Stomach (tissue), 4 donors: ENCODE measurements at regions not wholly inside any gene's neighbourhood (a gene's known extent, or its start where the extent isn't known, plus 50 kb on each side); places are given as distances from the start of the nearest gene placed in this dataset.
"Not testable (repeated sequence)": the region's sequence is repeated elsewhere in the genome, so short reads cannot be mapped to it uniquely, and the experiment has no call there.

ENCODE experiments used
- EP300 ChIP-seq: sonication (generic); formaldehyde crosslinking; IDR thresholded peaks from one replicate; pipeline ENCODE4 v1.6.1; 2017; ENCODE audit warnings: antibody characterized with exemption
- POLR2AphosphoS5 ChIP-seq, 3 donors: sonication (generic); formaldehyde crosslinking; IDR thresholded peaks; one replicate each; pipeline ENCODE4 v1.6.1; 2016; ENCODE audit warnings: antibody characterized with exemption in 3 of 3
- TF ChIP-seq, protein P1 (sequence below), 7 experiments: fragments of 450-650 bp in 4 of 7; fragments of 200-600 bp in 3 of 7; sonication (generic) in 3 of 7; IDR thresholded peaks; one replicate each; pipeline ENCODE4 v1.5.1; 2016 to 2019; ENCODE audit warnings: antibody characterized with exemption in 7 of 7, control low read depth in 2 of 7, mild to moderate bottlenecking in 1 of 7

DNA sequence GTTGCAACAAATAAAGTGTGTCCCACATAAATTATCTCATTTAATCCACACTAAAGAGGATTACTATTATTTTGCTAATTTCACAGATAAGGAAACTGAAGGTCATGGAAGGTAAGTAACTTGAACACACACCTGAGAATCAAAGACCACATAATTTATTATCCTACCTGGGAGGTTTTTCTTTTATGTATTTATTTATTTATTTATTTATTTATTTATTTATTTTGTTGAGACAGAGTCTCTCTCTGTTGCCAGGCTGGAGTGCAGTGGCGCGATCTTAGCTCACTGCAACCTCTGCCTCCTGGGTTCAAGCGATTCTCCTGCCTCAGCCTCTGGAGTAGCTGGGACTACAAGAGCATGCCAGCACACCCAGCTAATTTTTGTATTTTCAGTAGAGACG, 1011.4 kb downstream of the VRK1 start:
- TF ChIP-seq, protein P1, sequence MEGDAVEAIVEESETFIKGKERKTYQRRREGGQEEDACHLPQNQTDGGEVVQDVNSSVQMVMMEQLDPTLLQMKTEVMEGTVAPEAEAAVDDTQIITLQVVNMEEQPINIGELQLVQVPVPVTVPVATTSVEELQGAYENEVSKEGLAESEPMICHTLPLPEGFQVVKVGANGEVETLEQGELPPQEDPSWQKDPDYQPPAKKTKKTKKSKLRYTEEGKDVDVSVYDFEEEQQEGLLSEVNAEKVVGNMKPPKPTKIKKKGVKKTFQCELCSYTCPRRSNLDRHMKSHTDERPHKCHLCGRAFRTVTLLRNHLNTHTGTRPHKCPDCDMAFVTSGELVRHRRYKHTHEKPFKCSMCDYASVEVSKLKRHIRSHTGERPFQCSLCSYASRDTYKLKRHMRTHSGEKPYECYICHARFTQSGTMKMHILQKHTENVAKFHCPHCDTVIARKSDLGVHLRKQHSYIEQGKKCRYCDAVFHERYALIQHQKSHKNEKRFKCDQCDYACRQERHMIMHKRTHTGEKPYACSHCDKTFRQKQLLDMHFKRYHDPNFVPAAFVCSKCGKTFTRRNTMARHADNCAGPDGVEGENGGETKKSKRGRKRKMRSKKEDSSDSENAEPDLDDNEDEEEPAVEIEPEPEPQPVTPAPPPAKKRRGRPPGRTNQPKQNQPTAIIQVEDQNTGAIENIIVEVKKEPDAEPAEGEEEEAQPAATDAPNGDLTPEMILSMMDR (IDR thresholded peaks at IDR 0.05), result not testable (repeated sequence)
- TF ChIP-seq EP300; POLR2AphosphoS5 (IDR thresholded peaks at IDR 0.05): not testable (repeated sequence)
